Upper lobe of left lung (tissue), 4 donors: ENCODE measurements at regions not wholly inside any gene's neighbourhood (a gene's known extent, or its start where the extent isn't known, plus 50 kb on each side); places are given as distances from the start of the nearest gene placed in this dataset.

Experiments
- EP300 ChIP-seq, 4 donors: sonication (generic); formaldehyde crosslinking; IDR thresholded peaks; one replicate each; pipeline ENCODE4 v1.5.1; 2017; ENCODE audit warnings: antibody characterized with exemption in 4 of 4, control low read depth in 2 of 4
- POLR2A ChIP-seq, 4 donors: fragments of 450-650 bp; IDR thresholded peaks; one replicate each; pipeline ENCODE4 v1.5.1; 2016 to 2017; ENCODE audit warnings: antibody characterized with exemption in 4 of 4, mild to moderate bottlenecking in 2 of 4
- POLR2AphosphoS5 ChIP-seq, 2 donors: sonication (generic); formaldehyde crosslinking; IDR thresholded peaks; one replicate each; pipeline ENCODE4 v1.5.1; 2017; ENCODE audit warnings: antibody characterized with exemption in 2 of 2
- TF ChIP-seq, protein P1 (sequence below), 6 experiments: fragments of 450-650 bp in 4 of 6; fragments of 200-600 bp in 2 of 6; sonication (generic) in 2 of 6; IDR thresholded peaks; one replicate each; pipeline ENCODE4 v1.5.1; 2016 to 2019; ENCODE audit warnings: antibody characterized with exemption in 6 of 6

DNA sequence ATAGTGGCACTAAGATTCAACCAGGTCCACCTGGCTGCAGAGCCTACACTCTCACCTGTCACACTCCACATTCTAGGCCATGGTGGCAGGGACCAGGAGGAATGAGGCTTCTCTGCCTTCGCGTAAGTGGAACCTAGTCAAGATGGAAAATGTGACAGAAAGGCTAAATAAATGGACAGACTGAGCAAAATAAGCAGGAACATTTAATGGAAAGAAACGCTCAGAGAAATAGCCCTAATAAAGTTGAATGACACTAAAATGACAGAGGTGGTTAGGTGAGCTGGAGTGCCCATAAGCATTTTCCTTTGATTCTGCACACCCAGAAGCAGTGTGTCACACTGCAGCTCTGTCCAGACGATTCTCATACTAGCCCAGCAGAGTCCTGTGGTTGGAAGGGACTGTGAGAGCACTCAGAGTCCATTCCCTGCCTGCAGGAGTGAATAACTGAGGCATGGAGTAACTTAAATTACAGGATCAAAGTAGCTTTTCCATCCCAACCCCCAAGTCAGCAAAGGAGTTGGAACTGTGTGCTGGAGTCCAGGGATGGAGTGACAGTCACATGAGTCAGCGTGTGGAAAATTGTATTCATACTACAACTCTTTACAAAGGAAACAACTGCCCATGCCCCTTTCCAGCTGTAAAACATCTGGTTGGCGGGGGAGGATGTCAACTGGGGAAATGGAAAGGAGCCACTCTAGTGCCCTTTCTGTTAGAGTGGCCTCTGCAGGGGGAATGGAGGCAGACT, 105.4 kb upstream of the LGALSL start:
- TF ChIP-seq, protein P1, sequence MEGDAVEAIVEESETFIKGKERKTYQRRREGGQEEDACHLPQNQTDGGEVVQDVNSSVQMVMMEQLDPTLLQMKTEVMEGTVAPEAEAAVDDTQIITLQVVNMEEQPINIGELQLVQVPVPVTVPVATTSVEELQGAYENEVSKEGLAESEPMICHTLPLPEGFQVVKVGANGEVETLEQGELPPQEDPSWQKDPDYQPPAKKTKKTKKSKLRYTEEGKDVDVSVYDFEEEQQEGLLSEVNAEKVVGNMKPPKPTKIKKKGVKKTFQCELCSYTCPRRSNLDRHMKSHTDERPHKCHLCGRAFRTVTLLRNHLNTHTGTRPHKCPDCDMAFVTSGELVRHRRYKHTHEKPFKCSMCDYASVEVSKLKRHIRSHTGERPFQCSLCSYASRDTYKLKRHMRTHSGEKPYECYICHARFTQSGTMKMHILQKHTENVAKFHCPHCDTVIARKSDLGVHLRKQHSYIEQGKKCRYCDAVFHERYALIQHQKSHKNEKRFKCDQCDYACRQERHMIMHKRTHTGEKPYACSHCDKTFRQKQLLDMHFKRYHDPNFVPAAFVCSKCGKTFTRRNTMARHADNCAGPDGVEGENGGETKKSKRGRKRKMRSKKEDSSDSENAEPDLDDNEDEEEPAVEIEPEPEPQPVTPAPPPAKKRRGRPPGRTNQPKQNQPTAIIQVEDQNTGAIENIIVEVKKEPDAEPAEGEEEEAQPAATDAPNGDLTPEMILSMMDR (IDR thresholded peaks at IDR 0.05) = no peak
- TF ChIP-seq POLR2AphosphoS5 (IDR thresholded peaks at IDR 0.05) (no peak), EP300 (IDR thresholded peaks at IDR 0.05) (no peak), POLR2A (IDR thresholded peaks at IDR 0.05) (no peak)
